T-helper 17 cell (primary cell): ENCODE measurements at regions not wholly inside any gene's neighbourhood (a gene's known extent, or its start where the extent isn't known, plus 50 kb on each side); places are given as distances from the start of the nearest gene placed in this dataset.

Experiments
- ATAC-seq: fragments of 150-1000 bp; cut with Tn5 transposase; 2 replicates; pipeline ENCODE4 v1.10.0; 2021; ENCODE audit warnings: mild to moderate bottlenecking, moderate library complexity
- DNase-seq, 3 donors: peaks; one replicate each; pipeline versions ENCODE4 v3.0.0 to v3.0.0-alpha.2; 2020 to 2021
- H3K9me3 ChIP-seq: one replicate; pipeline ENCODE4 v1.7.0; 2013; ENCODE audit warnings: low read length, mild to moderate bottlenecking; ENCODE audit not compliant: control insufficient read depth, poor library complexity, severe bottlenecking
- H3K27ac Mint-ChIP-seq: one replicate; pipeline ENCODE4 v1.8.0; 2022; ENCODE audit warnings: mild to moderate bottlenecking, moderate library complexity, mixed read lengths
- H3K27me3 Mint-ChIP-seq: one replicate; pipeline ENCODE4 v1.8.0; 2022; ENCODE audit warnings: mixed read lengths
- H3K36me3 Mint-ChIP-seq: one replicate; pipeline ENCODE4 v1.8.0; 2022; ENCODE audit warnings: low read depth, mixed read lengths
- H3K4me1 Mint-ChIP-seq: one replicate; pipeline ENCODE4 v1.8.0; 2022; ENCODE audit warnings: mild to moderate bottlenecking, mixed read lengths
- H3K4me3 Mint-ChIP-seq: one replicate; pipeline ENCODE4 v1.8.0; 2022; ENCODE audit warnings: mild to moderate bottlenecking, moderate library complexity, mixed read lengths

DNA sequence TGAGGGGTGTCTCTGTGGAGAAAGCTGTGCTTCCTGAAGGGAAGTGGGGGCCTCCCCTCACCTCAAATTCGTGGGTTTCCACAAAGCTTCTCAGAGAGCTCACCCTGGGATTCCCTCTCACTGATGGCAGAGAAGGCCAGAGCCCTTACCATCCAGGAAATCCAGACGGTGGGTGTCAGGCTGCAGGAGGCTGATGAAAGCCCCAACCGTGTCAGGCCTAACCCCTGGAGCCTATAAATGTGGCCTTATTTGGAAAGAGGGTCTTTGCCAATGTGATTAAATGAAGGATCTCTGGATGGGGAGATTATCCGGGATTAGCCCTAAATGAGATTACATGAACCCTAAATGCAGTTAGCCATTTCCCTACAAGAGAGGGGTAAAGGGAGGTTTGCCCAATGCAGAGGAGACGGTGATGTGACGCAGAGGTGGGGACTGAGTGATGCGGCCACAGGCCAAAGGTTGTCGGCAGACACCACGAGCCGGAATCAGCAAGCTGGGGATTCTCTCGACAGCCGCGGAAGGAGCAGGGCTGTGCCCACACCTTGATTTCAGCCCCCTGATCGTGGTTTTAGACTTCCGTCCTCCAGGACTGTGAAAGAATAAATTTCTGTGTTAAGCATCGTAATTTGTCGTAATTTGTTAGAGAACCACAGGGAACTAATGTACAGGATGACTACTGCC, 82.6 kb downstream of the TOMM20 start:
- peaks cover 12% of the 10 kb centered on the region for H3K4me1 Mint-ChIP-seq
- no peak for DNase-seq

GRCh38 chr1:235045034-235045690, 83.5 kb downstream of the TOMM20 start:
- H3K36me3 Mint-ChIP-seq, result no peaks in the 10 kb centered on the region
- peak overlapping the region; percentile 59 for H3K27ac Mint-ChIP-seq
- no peaks in the 10 kb centered on the region for H3K9me3 ChIP-seq
- H3K4me3 Mint-ChIP-seq, result no peak overlapping the region
- H3K4me1 Mint-ChIP-seq, result peaks cover 16% of the 10 kb centered on the region
- ATAC-seq (no peak), DNase-seq (no peak)
- no peaks in the 10 kb centered on the region for H3K27me3 Mint-ChIP-seq

More for the DNA sequence above, 82.6 kb downstream of the TOMM20 start:
- H3K36me3 Mint-ChIP-seq, result no peaks in the 10 kb centered on the region
- H3K9me3 ChIP-seq, result no peaks in the 10 kb centered on the region
- H3K4me3 Mint-ChIP-seq, result no peak overlapping the region
- no peaks in the 10 kb centered on the region for H3K27me3 Mint-ChIP-seq
- H3K27ac Mint-ChIP-seq, result peak overlapping the region; percentile 59
- no peak for ATAC-seq

- no peaks in the 10 kb centered on the region for H3K9me3 ChIP-seq
- H3K36me3 Mint-ChIP-seq, result peaks cover 2% of the 10 kb centered on the region
- DNase-seq, result no peak
- no peak for ATAC-seq
- H3K27ac Mint-ChIP-seq, result peak overlapping the region; percentile 9
- peaks cover 15% of the 10 kb centered on the region for H3K4me1 Mint-ChIP-seq
- H3K27me3 Mint-ChIP-seq, result no peaks in the 10 kb centered on the region
- H3K4me3 Mint-ChIP-seq, result no peak overlapping the region
Observed at GRCh38 chr1:235043234-235043633, 85.4 kb downstream of the TOMM20 start.

GRCh38 chr1:235038701-235039100, 89.9 kb downstream of the TOMM20 start:
- no peaks in the 10 kb centered on the region for H3K9me3 ChIP-seq
- Mint-ChIP-seq H3K27me3 (no peaks in the 10 kb centered on the region), H3K36me3 (peaks cover 2% of the 10 kb centered on the region), H3K27ac (no peak overlapping the region), H3K4me1 (peaks cover 4% of the 10 kb centered on the region), H3K4me3 (no peak overlapping the region)
- no peak for DNase-seq
- ATAC-seq, result no peak

DNA sequence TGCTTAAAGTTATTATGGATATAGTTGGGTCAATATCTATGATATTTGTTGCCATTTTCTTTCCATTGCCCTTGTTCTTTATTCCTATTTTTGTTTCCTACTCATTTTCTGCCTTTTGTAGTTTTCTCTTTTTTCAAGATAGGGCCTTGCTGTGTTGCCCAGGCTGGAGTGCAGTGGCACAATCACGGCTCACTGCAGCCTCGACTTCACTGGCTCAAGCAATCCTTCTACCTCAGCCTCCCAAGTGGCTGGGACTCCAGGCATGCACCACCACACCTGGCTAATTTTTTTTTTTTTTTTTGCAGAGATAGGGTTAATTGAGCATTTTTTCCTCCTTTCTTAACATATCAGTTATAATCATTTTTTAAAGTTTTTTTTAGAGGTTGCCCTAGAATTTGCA, 92.7 kb downstream of the TOMM20 start:
- Mint-ChIP-seq H3K36me3 (peaks cover 2% of the 10 kb centered on the region), H3K27ac (no peak overlapping the region), H3K4me1 (peaks cover 4% of the 10 kb centered on the region), H3K4me3 (no peak overlapping the region), H3K27me3 (no peaks in the 10 kb centered on the region)
- H3K9me3 ChIP-seq, result no peaks in the 10 kb centered on the region
- no peak for DNase-seq
- ATAC-seq, result no peak

DNA sequence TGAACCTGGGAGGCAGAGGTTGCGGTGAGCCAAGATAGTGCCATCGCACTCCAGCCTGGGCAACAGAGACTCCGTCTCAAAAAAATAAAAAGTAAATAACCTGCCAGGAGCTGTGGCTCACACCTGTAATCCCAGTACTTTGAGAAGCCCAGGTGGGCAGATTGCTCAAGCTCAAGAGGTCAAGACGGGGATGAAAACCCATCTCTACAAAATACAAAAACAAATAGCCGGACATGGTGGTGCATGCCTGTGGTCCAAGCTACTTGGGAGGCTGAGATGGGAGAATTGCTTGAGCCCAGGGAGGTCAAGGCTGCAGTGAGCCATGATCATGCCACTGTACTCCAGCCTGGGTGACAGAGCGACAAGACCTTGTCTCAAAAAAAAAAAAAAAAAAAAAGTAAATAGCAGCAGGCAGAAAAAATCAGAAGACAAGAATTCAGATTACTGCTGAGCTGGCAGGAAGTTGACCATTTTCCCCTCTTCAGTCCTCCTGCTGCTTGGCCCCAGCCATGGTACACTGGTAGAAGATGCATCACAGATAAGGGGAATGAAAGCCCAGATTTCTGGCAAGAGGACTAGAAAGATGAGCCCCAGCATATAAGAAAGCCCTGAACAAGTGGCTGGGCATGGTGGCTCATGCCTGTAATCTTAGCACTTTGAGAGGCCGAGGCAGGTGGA, 97.6 kb downstream of the TOMM20 start:
- no peaks in the 10 kb centered on the region for H3K27me3 Mint-ChIP-seq
- H3K27ac Mint-ChIP-seq, result no peak overlapping the region
- H3K4me3 Mint-ChIP-seq, result no peak overlapping the region
- no peaks in the 10 kb centered on the region for H3K36me3 Mint-ChIP-seq
- no peak for DNase-seq
- ATAC-seq, result no peak
- peaks cover 2% of the 10 kb centered on the region for H3K4me1 Mint-ChIP-seq
- no peaks in the 10 kb centered on the region for H3K9me3 ChIP-seq

GRCh38 chr1:235027862-235028250, 100.8 kb downstream of the TOMM20 start:
- H3K9me3 ChIP-seq, result no peaks in the 10 kb centered on the region
- no peak overlapping the region for H3K27ac Mint-ChIP-seq
- no peaks in the 10 kb centered on the region for H3K27me3 Mint-ChIP-seq
- H3K4me3 Mint-ChIP-seq, result no peak overlapping the region
- no peak for ATAC-seq
- peaks cover 2% of the 10 kb centered on the region for H3K4me1 Mint-ChIP-seq
- no peaks in the 10 kb centered on the region for H3K36me3 Mint-ChIP-seq
- no peak for DNase-seq

- no peak overlapping the region for H3K27ac Mint-ChIP-seq
Observed at GRCh38 chr1:235027076-235027861, 101.4 kb downstream of the TOMM20 start.

GRCh38 chr1:235025422-235025984, 103.1 kb downstream of the TOMM20 start:
- no peaks in the 10 kb centered on the region for H3K36me3 Mint-ChIP-seq
- no peak for ATAC-seq
- no peaks in the 10 kb centered on the region for H3K27me3 Mint-ChIP-seq
- no peak for DNase-seq
- peaks cover 4% of the 10 kb centered on the region for H3K4me1 Mint-ChIP-seq
- no peak overlapping the region for H3K4me3 Mint-ChIP-seq
- no peaks in the 10 kb centered on the region for H3K9me3 ChIP-seq
- H3K27ac Mint-ChIP-seq, result no peak overlapping the region

More at GRCh38 chr1:235027076-235027861, 101.4 kb downstream of the TOMM20 start:
- H3K36me3 Mint-ChIP-seq, result no peaks in the 10 kb centered on the region
- H3K4me3 Mint-ChIP-seq, result no peak overlapping the region
- H3K9me3 ChIP-seq, result no peaks in the 10 kb centered on the region
- ATAC-seq (no peak), DNase-seq (no peak)
- no peaks in the 10 kb centered on the region for H3K27me3 Mint-ChIP-seq
- H3K4me1 Mint-ChIP-seq, result peaks cover 5% of the 10 kb centered on the region

GRCh38 chr1:235024711-235025421, 103.8 kb downstream of the TOMM20 start:
- ATAC-seq (peak; percentile 10), DNase-seq (no peak)
- H3K27me3 Mint-ChIP-seq, result no peaks in the 10 kb centered on the region
- H3K4me3 Mint-ChIP-seq, result no peak overlapping the region
- peaks cover 4% of the 10 kb centered on the region for H3K4me1 Mint-ChIP-seq
- H3K36me3 Mint-ChIP-seq, result no peaks in the 10 kb centered on the region
- H3K9me3 ChIP-seq, result no peaks in the 10 kb centered on the region
- H3K27ac Mint-ChIP-seq, result no peak overlapping the region

GRCh38 chr1:235023711-235024439, 104.8 kb downstream of the TOMM20 start:
- Mint-ChIP-seq H3K27me3 (no peaks in the 10 kb centered on the region), H3K4me1 (peaks cover 4% of the 10 kb centered on the region), H3K27ac (no peak overlapping the region), H3K36me3 (no peaks in the 10 kb centered on the region), H3K4me3 (no peak overlapping the region)
- H3K9me3 ChIP-seq, result no peaks in the 10 kb centered on the region
- DNase-seq (no peak), ATAC-seq (no peak)
